GM21528 (cell line): ENCODE measurements at regions not wholly inside any gene's neighbourhood (a gene's known extent, or its start where the extent isn't known, plus 50 kb on each side); places are given as distances from the start of the nearest gene placed in this dataset.
"Not testable (repeated sequence)": the region's sequence is repeated elsewhere in the genome, so short reads cannot be mapped to it uniquely, and the experiment has no call there.

Source experiments
- ATAC-seq: cut with Tn5 transposase; IDR thresholded peaks from one replicate; pipeline ENCODE4 v1.9.1; 2021; ENCODE audit warnings: mild to moderate bottlenecking, moderate library complexity; ENCODE audit not compliant: unreplicated experiment, low FRiP score

DNA sequence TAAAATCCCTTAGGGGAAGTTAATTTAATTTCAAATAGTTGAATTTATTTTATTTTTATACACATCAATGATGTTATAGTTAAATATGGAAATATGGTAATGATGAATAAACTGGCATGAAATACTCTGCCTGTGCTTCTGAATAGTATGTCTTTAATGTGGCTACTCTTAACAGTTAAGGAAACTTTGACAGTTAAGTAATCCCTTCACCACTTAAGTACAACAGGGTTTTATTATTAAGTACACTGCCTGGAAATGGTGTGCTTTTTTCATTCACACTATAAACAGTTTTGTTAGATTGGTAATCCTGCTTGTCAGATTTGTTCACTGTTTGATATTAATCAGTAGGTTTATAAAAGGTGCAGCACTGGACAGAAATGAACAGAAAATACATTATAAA lies 412.0 kb upstream of the ZEB2 start:
- no peak for ATAC-seq

DNA sequence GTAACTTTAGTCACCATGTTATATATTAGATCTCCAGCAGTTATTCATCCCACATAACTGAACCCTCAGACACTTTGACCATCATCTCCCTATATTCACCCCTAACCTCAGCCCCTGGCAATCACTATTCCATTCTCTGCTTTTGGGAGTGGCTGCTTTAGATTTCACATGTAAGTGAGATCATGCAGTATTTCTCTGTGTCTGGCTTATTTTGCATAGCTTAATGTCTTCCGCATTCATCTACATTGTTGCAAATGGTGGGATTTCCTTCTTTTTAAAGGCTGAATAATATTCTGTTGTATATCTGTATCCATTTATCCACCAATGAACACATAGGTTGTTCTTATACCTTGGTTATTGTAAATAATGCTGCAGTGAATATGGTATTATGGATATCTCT lies 411.6 kb upstream of the ZEB2 start:
- ATAC-seq: no peak

DNA sequence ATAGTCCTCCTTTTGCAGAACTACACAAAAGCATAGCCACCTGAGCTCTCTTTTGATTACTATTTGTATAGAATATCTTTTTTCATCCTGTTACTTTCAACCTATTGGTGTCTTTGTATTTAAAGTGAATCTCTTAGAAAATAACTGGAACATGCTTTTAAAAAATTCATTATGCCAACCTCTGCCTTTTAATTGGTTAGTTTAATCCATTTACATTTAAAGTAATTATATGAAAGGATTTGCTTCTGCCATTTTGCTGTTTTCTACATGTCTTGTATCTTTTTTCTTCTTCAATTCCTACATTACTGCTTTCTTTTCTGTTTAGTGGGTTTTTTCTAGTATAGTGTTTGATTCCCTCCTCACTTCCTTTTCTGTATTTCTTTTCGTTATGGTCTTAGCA lies 407.5 kb upstream of the ZEB2 start:
- ATAC-seq: no peak

- ATAC-seq: no peak
Observed at GRCh38 chr2:144925886-144926285, 406.0 kb upstream of the ZEB2 start.

GRCh38 chr2:144924827-144925226 lies 404.9 kb upstream of the ZEB2 start:
- ATAC-seq: no peak

DNA sequence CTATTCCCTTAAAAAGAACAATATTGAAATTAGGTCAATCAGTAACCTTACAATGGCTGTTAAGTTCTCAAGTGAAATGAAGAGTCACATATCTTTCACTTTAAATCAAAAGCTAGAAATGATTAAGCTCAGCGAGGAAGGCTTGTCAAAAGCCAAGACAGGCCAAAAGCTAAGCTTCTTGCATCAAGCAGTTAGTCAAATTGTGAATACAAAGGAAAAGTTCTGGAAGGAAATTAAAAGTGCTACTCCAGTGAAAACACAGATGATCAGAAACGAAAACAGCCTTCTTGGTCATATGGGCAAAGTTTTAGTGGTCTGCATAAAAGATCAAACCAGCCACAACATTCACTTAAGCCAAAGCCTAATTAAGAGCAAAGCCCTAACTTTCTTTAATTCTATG lies 402.6 kb upstream of the ZEB2 start:
- ATAC-seq: no peak

GRCh38 chr2:144920755-144921530 lies 401.0 kb upstream of the ZEB2 start:
- no peak for ATAC-seq

DNA sequence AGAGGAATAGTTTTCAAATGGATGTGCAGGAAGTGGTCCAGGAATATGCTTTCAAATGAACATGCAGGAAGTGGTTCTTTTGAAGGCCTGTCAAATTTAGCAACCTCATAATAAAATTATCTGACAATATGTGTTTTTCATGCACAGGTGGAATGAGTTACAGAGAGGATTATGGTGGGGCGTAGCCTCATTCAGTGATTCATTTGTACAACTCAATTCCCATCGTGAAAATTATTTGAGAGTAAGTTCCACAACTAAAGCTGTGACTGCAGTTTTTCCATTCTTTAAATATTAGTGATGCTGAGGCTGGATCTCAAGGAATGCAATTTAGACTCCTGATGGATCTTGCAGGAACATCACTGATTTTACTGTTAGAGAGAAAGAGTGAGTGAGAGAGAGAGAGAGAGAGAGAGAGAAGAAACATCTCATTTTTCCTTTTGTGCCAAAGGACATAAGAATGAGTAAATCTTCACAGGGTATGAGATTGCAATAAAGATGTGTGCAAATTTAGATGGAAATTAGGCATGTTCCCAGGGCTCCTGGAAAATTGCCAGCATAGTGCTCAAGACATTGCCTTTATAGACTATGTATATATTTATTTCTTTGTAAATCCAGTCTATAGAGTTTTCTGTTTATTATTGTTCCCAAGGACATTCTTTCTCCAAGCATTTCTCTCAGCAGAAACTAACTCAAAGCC lies 394.9 kb upstream of the ZEB2 start:
- no peak for ATAC-seq

DNA sequence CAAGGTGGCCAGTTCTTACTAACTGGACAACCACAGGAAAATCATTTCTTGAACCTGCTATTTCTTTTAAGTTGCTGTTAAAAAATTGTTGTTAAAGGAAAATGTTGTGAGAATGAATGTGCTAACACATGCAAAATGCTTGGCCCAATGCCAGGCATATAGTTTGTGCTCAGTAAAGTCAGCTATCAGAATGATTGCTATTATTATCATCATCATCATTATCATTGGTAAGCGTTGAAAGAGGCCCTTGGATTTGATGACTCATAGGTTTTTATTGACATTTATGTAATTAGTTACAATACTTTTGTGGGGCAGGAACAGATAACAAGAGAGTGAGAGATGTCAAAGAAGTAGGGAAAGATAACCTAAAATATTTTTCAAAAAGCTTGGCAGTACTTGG lies 394.2 kb upstream of the ZEB2 start:
- ATAC-seq: no peak

DNA sequence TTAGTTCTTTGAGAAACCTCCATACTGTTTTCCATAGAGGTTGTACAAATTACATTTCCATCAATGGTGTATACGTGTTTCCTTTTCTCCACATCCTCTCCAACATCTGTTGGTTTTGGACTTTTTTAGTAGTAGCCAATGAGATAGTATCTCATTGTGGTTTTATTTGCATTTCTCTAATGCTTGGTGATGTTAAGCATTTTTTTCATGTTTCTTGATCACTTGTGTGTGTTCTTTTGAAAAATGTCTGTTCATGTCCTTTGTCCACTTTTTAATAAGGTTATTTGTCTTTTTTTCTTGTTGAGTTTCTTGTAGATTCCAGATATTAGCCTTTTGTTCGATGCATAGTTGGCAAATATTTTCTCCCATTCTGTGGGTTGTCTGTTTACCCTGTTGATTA lies 392.3 kb upstream of the ZEB2 start:
- no peak for ATAC-seq

DNA sequence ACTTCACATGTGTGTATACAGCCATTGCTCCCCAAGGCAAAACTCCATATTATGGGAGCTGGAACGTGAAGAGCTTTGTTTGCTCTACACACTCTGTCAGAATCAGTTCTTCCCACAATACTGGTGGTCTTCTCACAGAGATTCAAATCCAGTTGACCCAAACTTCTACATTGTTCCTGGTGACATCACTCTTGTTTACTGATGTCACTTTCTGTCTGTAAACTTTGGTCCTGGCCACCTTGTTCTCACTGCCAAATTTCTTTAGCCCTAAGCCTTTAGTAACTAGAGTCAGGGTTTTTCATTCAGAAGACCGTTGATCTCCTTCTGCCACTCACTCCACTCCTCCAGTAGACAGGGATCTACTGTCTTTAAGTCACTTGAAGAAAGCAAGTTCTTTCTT lies 386.0 kb upstream of the ZEB2 start:
- ATAC-seq: no peak

GRCh38 chr2:144904612-144905011 lies 384.7 kb upstream of the ZEB2 start:
- ATAC-seq: no peak

GRCh38 chr2:144903045-144903444 lies 383.1 kb upstream of the ZEB2 start:
- not testable (repeated sequence) for ATAC-seq

GRCh38 chr2:144901386-144901785 lies 381.5 kb upstream of the ZEB2 start:
- not testable (repeated sequence) for ATAC-seq

- ATAC-seq: no peak
Observed at GRCh38 chr2:144896341-144896740, 376.4 kb upstream of the ZEB2 start.

DNA sequence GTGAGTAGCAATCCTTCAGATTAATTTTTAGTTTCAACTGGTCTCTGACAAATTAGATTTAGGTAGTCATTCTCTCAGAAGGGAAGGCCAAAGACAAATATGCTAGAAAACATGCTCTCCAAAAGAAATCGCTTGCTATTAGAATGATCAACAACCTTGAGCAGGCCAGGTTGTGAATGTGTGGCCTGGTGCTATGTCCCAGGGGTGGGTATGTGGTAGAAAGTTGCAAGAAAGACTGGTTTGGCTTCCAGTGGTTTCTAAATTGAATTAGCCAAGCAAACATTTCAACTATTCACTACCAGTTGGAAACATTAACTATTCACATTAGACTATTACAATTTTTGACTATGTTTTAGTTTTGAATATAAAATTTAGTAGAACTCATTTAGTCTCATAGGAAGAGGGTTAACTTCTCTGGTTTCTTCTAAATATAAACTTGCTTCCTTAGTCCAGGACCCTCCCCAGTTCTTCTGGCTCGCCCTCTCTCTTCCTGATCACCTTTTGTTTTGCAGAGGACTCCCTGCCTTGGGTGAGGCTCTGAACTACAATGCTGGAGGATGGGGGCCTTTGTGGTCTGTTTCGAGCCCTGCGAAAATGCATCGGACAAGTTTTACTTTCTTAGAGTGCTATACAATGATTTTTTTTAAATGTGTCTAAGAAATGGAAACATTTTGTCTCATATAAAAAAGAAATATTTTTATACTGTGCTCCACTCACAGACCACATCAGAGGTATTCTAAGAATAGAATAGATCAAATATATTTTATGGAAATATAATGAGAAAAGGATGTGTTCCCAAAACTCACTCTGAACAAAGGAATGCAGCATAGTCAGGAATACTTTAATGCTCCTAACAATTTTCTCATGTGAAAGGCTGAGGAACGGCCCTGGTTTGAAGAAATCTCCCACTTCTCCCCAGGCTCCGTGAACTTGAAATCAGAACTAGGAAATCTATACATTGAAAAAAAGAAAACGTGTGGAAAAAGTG lies 375.0 kb upstream of the ZEB2 start:
- ATAC-seq: no peak

- ATAC-seq: no peak
Observed at GRCh38 chr2:144893464-144893863, 373.5 kb upstream of the ZEB2 start.

DNA sequence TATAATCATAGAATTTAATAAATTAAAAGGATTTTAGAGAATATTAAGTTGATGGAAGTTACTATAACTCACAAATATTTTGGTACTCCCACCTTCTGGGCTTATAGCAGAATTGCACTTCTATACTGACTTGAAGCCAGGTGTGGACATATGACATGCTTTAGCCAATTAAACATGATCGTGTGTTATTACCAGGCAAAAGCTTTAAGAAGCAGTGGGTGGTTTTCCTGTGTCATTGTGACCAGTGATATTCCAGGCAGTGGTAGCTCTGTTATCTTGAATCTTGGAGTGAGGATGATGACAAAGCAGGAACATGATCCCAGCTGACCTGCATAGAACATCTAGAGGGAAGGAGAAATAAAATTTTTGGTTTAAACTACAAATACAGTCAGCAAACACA lies 370.9 kb upstream of the ZEB2 start:
- no peak for ATAC-seq

DNA sequence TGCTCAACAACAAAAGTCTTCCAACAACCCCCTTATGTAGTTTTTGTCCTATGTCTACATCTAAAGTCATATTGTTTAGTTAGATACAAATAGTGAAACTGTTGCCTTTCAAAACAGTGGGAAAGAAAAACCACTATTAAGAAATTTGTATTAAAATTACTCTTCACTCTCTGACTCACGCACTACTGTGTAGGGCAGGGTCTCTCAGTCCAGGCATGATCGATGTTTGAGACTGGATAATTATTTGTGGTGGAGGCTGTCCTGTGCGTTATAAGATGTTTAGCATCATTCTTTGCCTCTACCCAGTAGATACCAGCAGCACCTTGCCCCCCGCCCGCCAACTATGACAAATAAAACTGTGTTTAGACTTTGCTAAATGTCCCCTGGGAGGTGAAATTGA lies 369.4 kb upstream of the ZEB2 start:
- ATAC-seq: no peak

GRCh38 chr2:144886862-144887261 lies 366.9 kb upstream of the ZEB2 start:
- ATAC-seq: no peak

GRCh38 chr2:144877893-144878292 lies 358.0 kb upstream of the ZEB2 start:
- no peak for ATAC-seq
